D721Med (cell line): ENCODE measurements at regions not wholly inside any gene's neighbourhood (a gene's known extent, or its start where the extent isn't known, plus 50 kb on each side); places are given as distances from the start of the nearest gene placed in this dataset.

Experiments
- DNase-seq: peaks from one replicate; pipeline ENCODE4 v3.0.0; 2011; ENCODE audit warnings: low spot score; ENCODE audit not compliant: insufficient read length
- FAIRE-seq: peaks from 2 replicates; lab custom pipeline; 2011; peaks lifted over from hg19 to GRCh38; lab: Jason Lieb, UNC
- TF ChIP-seq, protein P1 (sequence below): IDR thresholded peaks from 2 replicates; pipeline ENCODE4 v1.5.1; 2012; ENCODE audit warnings: mild to moderate bottlenecking, control low read depth; ENCODE audit not compliant: insufficient read depth; ENCODE audit errors: missing control alignments

DNA sequence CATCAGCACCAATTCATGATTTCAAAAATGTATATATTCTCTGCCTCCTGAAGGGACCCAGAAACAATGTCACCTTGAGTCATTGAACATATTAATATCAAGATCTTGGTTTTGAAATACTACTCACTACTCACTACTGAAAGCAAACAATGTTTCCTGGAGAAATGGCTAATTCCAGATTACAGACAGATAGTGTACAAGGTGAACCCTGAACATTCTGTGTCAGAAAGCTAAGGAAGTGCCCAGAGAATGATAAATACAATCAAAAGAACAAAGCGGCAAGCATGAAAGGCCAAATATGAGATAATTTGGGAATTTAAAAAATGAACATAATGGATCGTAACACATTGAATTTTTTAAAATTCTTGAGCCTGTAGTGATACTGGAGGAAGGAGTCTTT is 101.5 kb upstream of the TENT5A start:
- DNase-seq (no peak), FAIRE-seq (no peak)
- TF ChIP-seq, protein P1, sequence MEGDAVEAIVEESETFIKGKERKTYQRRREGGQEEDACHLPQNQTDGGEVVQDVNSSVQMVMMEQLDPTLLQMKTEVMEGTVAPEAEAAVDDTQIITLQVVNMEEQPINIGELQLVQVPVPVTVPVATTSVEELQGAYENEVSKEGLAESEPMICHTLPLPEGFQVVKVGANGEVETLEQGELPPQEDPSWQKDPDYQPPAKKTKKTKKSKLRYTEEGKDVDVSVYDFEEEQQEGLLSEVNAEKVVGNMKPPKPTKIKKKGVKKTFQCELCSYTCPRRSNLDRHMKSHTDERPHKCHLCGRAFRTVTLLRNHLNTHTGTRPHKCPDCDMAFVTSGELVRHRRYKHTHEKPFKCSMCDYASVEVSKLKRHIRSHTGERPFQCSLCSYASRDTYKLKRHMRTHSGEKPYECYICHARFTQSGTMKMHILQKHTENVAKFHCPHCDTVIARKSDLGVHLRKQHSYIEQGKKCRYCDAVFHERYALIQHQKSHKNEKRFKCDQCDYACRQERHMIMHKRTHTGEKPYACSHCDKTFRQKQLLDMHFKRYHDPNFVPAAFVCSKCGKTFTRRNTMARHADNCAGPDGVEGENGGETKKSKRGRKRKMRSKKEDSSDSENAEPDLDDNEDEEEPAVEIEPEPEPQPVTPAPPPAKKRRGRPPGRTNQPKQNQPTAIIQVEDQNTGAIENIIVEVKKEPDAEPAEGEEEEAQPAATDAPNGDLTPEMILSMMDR, result no peak

DNA sequence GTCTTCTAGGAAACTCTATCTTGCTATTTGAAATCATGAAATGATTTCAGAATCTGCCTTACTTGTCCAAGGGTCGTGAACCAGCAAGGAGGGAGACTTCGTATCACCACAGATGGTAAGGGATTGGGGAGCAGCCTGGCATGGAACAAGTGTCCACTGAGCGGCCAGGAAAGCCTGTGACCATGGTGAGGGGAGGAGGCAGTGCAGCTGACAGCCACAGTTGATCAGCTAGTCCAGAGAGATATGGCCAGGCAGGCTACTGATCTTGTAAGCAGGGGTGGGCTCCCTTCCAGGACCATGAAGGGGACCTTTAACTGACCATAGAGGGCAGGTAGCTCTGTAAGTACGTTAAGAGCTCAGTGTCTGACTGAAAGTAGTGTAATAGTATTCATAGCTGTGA is 96.8 kb upstream of the TENT5A start:
- TF ChIP-seq, protein P1, result no peak
- FAIRE-seq, result no peak
- DNase-seq, result no peak

DNA sequence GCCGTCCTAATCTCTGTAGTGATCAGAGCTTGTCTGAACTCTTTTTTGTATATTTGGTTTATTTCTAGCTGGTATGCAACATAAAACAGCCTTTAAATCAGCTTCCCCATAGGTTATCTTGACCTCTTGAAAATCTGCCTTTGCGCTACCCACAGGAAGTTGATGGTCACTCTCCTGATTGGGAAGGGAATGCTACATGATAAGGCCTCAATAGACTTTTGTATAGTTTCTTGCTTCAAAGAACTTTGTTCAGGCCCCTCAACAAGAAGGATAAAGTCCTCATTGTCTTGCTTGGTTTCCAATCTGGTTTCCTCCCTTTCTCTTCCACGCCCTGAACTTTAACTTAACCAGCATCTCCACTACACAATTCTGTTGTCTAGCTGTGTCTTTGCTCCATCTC is 95.4 kb upstream of the TENT5A start:
- FAIRE-seq, result no peak

DNA sequence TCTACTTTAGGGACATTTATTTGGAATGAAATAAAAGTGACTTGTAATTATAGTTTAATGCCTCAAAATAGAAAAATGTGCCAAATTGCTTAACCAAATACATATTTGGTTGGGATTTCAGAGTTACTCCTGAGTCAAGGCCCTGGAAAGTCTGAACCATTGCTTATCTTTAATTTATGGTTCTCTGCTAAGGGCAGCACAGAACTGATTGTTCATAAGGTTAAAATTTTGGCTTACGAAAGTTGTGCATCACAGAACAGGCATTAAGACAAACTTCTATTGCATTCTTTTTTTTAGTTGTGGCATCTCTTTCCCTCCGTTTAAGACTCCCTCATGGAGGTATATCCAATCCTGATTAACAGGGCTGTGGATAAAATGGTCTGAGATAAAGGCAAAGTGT is 92.2 kb upstream of the TENT5A start:
- FAIRE-seq, result no peak
- DNase-seq, result no peak
- TF ChIP-seq, protein P1, result no peak

More for the DNA sequence above, 95.4 kb upstream of the TENT5A start:
- TF ChIP-seq, protein P1, result no peak
- DNase-seq, result no peak

DNA sequence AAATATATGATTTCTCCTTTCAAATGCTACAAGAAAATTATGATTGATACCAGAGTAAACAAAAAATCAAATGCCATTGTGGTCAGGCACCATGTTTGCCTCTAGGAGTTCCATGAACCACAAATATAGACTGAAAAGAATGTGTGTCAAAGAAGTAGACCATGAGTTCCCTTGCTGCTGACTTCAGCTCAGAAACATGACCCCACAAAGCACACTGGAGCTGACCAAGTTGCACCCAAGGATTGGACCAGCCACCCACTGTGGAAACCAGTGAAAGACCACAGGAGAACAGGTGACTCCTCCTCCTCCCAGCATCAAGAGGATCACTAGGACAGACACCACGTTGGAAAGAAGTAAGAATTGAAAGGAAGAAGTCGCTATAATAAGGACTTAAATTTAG is 90.8 kb upstream of the TENT5A start:
- FAIRE-seq (no peak), DNase-seq (no peak)
- TF ChIP-seq, protein P1, result no peak

DNA sequence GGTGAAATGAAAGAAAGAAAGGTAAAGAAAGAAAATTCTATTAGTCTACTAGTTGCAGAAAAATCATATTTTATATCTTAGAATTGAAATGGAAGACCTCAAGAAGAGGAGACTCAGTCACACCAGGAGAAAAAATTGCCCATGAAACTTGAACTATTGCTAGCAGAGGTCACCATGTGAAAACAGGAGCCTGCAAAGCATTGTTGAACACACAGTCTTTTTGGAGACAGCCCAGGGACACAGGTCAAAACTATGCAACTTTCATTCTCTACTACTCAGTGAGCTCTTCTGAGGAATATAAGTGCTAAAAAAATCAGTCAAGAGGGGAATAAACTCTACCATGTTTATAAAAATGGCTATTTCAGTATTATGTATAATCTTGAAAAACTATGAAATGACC is 89.8 kb upstream of the TENT5A start:
- TF ChIP-seq, protein P1, result no peak
- DNase-seq (no peak), FAIRE-seq (no peak)

DNA sequence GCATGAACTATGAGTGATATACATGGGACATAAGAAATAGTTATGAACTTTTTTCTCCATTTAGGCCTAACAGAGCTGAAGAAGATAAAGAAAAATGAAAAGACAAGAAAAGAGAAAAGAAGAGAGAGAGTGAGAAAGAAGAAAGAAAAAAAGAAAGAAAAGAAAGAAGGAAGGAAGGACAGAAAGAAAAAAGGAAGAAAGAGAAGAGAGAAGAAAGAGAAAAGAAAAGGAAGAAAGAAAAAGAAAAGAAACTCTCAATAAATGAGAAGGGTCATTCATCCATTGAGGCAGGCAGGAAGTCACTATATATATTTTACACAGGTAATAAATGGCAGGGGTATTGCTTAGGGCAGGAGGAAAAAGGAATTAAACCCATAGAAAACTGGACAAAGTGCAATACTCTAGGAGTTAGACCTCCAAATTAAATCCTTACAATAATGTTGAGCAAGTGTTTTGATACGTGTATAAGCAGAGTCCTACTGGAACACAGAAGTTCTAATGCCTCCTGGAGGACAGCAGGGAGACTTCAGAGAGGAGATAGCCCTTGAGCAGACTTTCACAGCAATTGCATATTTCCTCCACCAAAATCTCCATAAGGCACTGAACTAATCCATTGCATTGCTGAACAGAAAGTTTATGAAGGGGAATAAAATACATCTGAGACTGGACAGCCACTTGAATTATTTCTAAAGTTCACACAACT is 86.4 kb upstream of the TENT5A start:
- no peak for DNase-seq
- FAIRE-seq, result no peak
- TF ChIP-seq, protein P1, result no peak
